G401.6 (cell line): ENCODE measurements at regions not wholly inside any gene's neighbourhood (a gene's known extent, or its start where the extent isn't known, plus 50 kb on each side); places are given as distances from the start of the nearest gene placed in this dataset.

Source experiments
- FAIRE-seq: peaks from 2 replicates; lab custom pipeline; 2012; peaks lifted over from hg19 to GRCh38; lab: Jason Lieb, UNC

DNA sequence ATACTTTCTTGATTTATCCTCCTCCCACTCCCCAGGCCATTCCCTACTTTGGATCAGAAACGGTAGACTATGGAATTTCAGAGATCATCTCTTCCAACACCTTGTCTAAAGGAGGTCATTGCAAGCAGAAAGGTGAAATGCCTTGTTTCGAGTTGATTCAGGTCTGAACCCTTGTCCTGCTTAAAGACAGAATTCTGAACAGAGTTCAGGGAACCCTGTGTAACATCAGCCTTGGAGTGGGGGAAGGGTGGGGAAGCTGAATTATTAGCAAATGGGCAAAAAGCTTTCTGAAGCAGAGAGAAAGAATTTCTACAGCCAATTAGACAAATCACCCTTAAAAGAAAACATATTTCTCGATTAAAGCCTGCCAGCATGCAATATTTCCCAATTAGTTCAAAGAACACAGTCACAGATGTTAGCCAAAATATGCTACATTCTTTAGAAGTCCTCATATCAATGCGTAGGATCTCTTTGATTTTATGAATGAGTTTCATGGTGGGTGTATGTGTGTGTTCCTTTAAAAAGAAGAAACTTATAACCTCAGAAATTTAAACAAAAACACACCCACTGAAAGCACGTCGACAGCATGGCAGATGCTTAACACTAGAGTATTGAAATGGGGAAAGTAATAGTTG lies 353.1 kb downstream of the RND3 start:
- FAIRE-seq: no peak

DNA sequence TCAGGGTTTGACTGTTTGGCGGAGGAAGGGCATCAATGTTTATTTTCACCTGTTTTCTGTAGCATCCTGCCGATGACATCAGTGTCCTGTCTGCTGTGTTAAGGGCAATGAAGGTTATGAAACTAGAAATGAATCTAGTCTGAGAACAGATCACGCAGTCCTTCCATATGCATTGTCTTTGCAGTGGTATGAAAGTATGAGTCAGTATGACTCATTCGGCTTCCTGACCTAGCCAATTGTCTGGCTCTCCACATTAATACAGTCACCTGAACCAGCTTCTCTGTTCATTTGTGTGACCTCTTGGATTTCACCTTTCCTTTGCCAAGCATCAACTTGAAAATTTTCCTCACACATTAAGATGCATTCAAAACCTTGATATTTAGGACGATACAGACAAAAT lies 353.8 kb downstream of the RND3 start:
- peak; percentile 100 for FAIRE-seq

DNA sequence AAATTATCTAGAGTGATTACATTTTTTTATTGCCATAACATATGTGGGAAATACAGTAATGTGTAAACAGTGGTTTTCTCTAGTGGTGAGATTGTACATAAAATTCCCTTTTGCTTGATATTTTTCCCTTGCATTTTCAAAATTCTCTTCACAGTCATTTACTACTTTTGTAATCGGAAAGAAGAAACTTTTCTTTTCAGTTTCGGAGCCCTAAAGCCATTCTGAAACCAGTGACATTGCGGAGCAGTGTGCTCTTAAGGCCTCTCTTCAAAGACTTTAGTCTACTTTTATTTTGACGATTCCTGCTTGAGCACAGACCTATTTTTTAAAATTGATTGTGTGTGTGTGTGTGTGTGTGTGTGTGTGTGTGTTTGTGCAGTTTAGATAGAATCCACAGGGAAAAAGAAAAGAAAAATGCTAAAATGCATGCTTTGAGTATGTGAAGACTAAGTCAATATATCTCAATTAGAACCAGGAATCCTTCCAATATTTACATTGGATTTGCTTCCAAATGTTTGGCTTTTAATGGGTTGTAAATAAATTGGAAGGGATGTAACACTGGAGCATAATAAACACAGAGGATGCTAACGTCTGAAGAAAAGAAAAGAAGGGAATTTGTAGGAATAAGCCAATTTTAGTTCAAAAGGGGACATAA lies 357.4 kb downstream of the RND3 start:
- FAIRE-seq: peak; percentile 78

DNA sequence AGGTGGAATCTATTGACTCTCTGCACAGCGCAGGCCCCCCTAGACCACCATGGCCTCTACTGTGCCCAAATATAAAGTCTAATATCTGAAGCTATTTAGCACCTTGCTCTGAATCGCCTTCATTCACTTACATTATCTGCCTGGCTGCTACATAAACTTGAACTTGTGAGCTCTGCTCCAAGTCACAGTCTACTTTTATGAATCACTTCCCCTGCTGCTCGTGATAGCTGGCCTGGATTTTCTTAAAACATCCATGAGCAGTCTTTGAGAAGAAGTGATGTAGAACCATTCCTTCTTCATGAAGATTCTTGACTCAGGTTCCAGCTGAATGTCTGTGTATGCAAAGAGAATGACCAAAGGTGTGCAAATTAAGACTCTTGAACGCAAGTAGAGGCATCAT lies 359.5 kb downstream of the RND3 start:
- peak; percentile 37 for FAIRE-seq

DNA sequence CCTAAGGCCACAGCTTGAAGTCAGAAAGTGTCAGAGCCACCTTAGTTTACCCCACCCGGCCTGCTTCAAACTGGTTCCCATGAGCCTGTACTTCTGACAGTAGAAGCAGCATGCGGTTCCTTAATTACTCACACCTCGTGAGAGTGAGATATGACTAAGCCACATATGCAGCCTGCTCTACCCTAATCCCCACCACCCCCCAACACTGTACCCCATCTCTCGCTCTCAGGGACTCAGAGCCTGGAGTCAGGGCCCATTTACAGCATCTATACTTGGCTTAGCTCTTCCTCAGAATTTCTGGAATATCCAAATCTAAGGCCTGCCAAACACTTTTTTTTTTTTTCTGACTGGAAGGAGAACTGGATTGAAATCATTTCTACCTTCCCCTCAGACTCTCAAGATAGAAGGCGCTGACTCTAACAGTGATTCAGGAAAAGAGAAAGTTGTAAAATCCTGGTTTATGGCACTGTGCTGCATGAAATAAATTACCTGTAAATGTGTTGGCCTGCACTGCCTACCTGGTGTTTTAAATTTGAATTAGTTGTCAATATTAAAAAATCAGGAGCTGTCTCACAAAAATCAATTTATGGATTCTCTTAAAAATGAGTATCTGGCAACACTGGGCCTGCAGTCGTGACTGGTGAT lies 360.0 kb downstream of the RND3 start:
- FAIRE-seq: no peak

DNA sequence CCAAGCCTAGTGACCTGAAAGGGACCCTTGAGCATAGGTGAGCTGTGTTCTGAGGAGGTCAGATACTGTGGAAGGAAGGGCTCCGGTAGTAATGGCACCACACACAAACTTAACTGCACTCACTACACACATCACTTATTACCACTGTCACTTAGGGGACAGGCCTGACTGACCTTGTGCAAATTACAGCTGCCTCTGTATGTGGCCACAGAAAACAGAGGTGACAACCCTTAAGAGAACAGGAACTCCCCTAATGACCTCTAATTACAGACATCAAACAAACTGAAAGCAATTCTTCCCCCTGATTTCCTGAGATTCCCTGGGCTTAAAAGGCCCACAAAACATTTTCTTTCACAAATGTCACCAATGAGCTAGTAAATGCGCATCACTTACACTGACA lies 360.6 kb downstream of the RND3 start:
- no peak for FAIRE-seq

DNA sequence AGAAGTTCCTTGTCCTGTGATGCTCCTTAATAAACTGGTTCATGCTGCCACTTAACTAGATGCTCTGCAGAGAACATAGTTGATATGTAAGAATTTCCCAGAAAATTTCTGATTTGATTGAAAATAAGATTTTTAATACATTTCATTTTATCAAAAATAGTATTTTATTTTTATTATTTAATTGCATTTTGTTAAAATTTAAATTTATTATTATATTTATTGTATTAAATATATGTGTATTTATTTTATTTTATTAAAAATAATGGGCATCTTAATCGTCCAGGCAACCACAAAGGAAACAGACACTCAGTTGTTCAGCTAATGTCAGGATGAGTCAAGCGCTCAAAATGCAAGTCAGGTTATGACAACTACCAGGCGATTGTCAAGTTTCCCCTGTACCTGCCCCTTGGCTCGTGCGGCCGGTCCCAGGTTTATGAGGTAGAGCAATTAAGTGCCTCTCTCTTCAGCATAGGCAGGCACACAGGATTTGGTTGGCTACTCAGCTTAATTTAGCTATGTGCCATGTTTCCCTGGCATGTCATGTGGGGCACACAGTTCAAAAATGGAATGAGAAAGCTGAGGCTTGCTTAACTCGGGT lies 361.2 kb downstream of the RND3 start:
- FAIRE-seq: peak; percentile 97

DNA sequence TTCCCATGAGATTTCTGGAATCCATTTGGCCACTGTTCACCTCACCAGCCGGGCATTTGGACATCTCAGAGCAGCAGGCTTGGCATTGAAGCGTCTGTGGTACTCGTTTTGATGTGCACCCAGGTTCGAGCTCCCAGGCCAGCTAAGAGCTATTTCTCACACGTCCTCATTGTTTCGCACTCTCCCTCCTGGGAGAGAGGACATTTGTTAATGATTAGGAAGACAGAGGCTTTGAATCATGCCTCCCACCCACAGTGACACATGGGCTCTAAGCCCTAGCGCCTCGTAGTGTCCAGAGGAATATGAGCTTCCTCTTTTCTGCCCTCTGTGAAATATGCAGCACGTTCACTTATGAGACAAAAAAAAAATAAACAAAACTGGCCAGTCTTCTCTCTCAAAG lies 361.8 kb downstream of the RND3 start:
- FAIRE-seq: no peak

DNA sequence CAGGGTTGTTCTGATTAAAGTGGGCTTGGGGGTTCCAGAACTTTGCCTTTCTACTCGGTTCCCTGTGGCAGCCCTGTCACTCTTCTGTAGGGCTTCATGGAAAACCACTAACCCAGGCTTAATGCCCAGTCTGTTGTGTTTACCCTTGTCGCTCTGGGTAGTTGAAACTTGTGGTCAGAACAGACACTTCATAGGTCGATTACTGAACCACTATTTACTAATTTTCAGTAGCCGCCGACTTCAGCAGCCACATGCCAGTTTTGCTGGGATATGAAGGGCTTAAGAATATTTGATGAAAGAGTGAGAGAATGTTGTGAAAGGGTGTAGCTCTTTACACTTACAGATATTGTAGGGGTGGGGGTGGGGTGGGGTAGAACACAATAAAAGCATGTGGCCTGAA lies 362.3 kb downstream of the RND3 start:
- no peak for FAIRE-seq

DNA sequence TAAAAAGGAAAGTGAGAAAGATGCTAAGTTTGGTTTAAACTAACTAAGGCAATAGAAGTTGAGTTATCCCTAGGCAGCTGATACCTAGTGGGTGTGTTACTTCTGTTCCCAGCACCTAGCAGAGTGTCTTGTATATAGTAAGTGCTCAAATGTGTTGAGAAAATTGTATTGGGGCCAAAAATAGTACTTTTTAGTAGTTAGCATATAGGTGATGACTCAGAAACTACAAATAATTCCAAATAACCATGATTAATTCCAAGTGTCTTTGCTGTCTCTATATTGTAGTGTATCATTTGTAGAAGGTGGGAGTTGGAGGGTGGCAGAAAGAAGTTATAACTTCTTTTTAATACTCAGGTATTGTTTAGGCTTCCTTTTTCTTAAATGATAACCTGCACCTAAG lies 362.7 kb downstream of the RND3 start:
- no peak for FAIRE-seq

DNA sequence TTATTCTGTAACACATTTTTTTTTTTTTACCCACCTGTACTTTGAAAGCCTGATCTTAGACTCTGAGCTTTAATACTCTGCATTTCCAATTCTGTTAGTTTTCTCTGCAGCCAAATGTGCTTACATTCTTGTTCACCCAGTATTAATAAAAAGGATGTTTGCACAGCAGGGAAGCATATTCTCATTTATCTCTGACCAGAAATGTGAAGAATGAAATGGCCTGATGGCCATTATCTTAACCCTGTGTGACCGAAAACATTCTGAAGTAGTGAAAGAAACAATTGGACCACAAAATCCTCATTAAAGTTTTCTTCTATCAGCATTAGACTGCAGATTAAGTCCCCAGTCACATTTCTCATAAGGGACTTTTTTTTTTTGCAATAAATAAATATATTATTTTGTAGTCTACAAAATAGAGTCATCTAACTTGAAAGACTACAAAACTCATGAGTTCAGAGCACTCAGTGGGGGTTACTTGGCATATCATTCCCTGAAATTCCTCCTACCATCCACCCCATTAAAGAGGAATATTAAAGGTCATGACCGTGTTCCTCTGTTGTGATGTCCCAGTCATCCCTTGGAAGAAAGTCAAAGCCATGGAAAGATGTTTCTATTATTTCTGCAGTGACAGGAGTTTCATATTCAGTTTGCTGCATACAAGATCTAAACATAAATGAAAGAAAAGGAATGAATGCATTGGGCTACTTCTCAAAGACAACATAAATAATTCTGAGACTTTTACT lies 364.4 kb downstream of the RND3 start:
- FAIRE-seq: peak; percentile 93

DNA sequence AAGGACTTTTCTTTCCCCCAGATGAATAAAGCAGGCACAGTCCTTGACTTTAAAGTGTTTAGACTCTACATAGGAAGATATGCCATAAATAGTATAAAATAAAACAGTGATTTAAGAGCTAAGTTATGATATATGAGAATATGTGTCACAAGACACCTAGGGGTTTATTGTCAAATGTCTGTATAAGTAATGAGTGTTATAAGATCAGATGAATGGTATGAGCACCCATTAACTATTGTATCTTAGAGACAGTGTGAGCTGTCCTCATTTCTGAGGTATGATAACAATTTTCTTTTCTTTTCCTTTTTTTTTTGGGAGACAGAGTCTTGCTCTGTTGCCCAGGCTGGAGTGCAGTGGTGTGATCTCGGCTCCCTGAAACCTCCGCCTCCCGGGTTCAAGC lies 365.3 kb downstream of the RND3 start:
- FAIRE-seq: peak; percentile 66

DNA sequence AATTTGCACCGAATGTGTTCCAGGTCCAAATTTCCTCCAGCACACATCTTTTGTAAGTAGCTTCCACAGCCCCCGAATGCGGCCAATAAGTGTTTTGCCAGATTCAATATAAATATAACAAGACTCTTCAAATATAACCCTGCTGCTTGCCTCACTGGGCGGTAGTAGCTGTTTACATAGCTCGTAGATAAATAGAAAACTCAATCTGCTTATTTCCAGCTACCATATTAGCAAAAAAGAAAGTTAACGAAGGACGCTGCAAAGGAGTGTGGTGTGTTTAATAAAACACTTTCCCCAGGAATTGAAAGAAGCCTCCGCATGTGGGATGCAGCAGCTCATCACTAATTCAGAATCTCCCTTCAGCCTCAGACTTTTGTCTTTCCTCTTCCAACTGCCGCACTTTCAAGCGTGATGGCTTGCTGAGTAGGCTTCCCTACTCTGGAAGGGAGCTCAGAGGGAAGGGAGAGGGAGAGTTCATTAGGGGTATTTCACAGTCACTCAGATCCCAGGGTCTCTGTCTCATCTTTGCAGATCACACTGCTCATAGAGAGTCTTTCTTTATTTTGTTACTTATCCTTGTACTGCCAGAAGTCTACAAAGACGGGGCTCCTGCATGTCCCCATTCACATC lies 367.0 kb downstream of the RND3 start:
- no peak for FAIRE-seq

DNA sequence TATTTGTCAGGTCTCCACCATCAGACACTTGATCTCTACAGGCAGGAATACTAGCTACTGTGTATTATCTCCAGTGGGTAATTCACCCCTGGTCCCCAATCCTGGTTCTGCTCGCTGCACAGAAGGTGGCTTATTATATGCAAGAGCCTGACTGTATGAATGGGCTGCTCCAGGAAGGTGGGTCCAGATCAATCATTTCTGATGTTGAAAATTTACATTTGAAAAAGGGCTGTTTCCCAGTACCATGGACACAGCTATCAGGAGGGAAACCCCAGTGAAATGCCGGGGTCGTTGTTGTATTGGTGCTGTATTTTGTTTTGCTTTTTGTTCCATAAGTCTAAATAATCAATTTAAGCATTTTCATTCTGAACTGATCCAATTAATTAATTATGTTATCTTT lies 367.6 kb downstream of the RND3 start:
- FAIRE-seq: peak; percentile 49

DNA sequence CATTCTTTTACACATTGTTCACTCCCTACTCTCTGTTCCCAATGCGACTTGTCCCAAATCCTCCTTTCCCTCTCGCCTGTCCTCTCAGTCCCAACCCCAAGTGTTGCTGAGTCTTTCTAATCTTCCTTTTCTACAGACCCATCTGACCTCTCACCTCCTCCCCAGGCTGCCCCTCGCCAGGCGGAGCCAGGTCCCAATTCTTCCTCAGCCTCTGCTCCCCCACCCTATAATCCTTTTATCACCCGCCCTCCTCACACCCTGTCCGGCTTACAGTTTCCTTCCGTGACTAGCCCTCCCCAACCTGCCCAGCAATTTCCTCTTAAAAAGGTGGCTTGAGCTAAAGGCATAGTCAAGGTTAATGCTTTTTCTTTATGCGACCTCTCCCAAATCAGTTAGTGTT lies 373.4 kb downstream of the RND3 start:
- peak; percentile 69 for FAIRE-seq

DNA sequence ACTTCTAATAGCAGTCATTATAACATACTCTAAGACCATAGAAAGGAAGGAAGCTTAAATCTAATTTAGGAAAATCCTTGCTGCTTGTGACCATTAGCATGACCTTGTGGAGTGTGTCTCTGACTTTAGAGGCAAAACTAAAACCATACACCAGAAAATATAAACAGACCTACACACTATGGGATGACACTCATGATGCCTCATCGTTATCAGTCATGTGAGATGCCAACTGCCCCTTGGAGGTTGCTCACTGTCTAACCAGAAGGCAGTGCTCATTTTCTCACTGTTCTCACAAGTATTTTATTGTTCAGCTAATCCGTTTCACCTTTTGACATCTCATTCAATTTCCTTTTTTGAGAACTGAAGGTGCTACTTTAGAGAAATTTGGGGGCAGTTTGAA lies 376.9 kb downstream of the RND3 start:
- FAIRE-seq: peak; percentile 76

DNA sequence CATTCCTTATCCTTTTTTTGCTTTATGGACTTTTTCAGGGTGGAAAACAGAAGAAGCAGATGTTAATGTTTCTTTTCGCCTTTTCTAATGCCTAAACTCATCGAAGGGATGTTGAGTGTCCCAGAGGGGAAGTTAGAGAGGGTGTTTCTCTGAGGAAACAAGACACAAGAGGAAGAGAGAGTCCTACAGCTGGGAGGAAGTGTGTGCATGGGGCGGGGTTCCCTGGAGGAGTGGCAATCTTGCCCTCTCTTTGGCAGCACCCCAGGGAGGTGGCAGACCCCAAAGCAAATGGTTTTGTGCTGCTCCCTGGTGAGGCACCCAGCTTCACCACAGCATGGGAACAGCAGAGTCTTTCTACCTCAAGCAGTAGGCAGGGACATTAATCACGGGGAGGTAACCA lies 377.6 kb downstream of the RND3 start:
- FAIRE-seq: no peak

DNA sequence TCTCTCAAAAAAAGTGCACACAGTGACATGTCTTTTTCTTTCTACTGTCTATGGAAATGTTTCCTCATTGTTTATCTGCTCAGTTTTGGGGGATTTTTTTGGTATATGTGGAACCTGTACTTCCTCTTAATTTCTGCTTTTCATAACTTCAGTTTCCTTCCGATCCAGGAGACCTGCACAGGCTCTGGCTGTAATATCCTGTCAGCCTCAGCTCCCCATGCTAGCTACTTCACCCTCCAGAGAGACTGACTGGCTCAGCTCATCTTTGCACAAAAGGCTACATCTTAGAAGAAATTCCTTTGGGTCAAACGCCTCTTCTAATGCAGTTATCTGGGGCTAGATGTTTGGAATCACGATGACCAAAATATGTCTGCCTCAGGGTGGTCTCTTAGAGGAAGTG lies 378.4 kb downstream of the RND3 start:
- FAIRE-seq: no peak

DNA sequence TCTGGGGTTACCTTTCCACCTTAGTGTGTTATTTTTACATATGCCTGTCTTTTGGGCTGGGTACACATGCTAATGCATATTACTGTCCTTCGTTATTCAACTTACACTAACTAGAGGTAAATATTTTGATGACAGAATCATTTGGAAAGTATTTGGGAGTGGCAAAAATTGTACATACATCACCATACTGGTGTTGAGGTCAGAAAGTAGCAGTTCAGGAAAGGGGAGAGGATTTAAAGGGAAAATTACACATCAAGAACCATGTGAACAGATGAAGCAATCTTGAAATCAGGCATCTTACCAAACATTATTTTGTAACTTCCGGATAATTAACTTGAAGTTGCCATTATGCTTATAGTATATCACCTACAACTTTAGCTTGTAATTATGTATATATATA lies 379.7 kb downstream of the RND3 start:
- FAIRE-seq: no peak

DNA sequence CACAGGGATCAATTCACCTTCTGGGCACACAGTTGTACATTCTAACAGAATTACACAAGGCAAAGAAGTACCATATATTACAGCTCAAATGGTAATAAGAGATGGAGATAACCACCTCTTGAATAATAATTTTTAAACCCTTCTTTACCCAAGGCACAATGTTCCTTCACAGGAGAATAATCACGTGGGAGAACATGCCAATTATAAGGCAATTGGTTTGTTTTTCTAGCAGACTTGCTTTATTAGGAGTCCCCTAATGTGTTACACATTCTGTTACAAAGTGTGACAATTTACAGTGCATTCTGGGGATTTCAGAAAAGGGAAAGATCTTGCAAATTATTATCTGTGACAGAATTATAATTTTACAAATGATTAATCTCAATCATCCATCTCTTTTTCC lies 380.3 kb downstream of the RND3 start:
- FAIRE-seq: no peak

DNA sequence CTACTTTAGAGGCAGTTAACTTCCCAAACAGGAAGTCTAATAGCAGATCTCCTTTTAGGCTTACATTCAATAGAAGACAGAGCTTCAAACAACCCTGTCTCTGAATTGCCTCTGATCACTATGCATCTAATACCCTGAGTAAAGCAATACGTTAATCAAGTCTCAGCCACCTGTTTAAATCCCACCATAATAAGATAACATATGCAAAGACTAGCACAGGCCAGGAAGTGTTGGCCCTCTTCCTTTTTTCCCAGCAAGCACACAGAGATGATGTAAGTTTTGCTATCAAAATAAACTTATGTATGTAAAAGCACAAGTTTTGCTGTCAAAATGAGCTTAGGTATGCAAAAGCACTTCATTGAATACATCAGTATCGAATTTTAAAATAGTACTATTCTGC lies 385.5 kb downstream of the RND3 start:
- no peak for FAIRE-seq

DNA sequence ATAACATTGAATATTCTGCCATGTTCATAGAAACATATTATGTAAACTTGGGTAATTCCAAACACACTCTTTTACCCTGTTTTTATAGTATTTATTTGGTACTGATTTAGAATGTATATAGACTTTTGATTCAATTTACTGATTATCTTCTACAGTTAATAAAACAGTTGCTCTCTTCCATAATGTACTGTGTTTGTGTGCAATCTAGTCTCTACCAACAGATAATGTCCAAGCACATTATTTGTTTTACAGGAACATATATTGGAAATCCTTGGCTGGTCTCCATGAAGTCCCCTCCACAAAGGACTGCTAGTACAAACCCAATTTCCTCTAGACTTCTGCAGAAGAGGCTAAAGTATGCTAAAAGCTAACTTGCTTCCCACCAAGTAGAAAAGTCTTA lies 386.6 kb downstream of the RND3 start:
- FAIRE-seq: no peak
